ENCODE measurements at regions not wholly inside any gene's neighbourhood (a gene's known extent, or its start where the extent isn't known, plus 50 kb on each side); places are given as distances from the start of the nearest gene placed in this dataset.

- TF ChIP-seq CTCF (IDR thresholded peaks at IDR 0.05; ENCODE audit: low read depth, low read length) (no peak), POLR2A (IDR thresholded peaks at IDR 0.05; ENCODE audit: extremely low read depth, insufficient read length) (no peak), MYC (IDR thresholded peaks at IDR 0.05; ENCODE audit: low read depth, low read length) (no peak)
Measured at GRCh38 chr14:98417001-98417400, 855.0 kb downstream of the BCL11B start.

All from NB4 (cell line).